Left ventricle myocardium inferior (tissue), 1 donor: ENCODE measurements at regions not wholly inside any gene's neighbourhood (a gene's known extent, or its start where the extent isn't known, plus 50 kb on each side); places are given as distances from the start of the nearest gene placed in this dataset.

Experiments
- DNase-seq: peaks from one replicate; pipeline ENCODE4 v3.0.0-alpha.2; 2020
- H3K27ac ChIP-seq: fragments of 200-600 bp; replicated peaks from 2 replicates; pipeline ENCODE4 v1.8.0; 2021
- H3K27me3 ChIP-seq: fragments of 200-600 bp; 2 replicates; pipeline ENCODE4 v1.8.0; 2021; ENCODE audit warnings: low read depth
- H3K36me3 ChIP-seq: fragments of 200-600 bp; 2 replicates; pipeline ENCODE4 v1.8.0; 2021
- H3K4me1 ChIP-seq: fragments of 200-600 bp; 2 replicates; pipeline ENCODE4 v1.8.0; 2021
- H3K4me3 ChIP-seq: fragments of 200-600 bp; 2 replicates; pipeline ENCODE4 v1.8.0; 2021; ENCODE audit warnings: mild to moderate bottlenecking, moderate library complexity
- H3K9me3 ChIP-seq: fragments of 200-600 bp; replicated peaks from 2 replicates; pipeline ENCODE4 v1.8.0; 2021
- intact Hi-C: fragments of 100-400 bp; cut with micrococcal nuclease; formaldehyde crosslinking; loops from one replicate; pipeline ENCODE4 v1.11.0; 2022
- TF ChIP-seq, protein P1 (sequence below): fragments of 200-600 bp; IDR thresholded peaks from 2 replicates; pipeline ENCODE4 v1.8.0; 2021; ENCODE audit warnings: antibody characterized with exemption, mild to moderate bottlenecking, borderline replicate concordance
- donor health status: DM: no; HTN: yes; CAD: no; lungs with severe emphysema.

DNA sequence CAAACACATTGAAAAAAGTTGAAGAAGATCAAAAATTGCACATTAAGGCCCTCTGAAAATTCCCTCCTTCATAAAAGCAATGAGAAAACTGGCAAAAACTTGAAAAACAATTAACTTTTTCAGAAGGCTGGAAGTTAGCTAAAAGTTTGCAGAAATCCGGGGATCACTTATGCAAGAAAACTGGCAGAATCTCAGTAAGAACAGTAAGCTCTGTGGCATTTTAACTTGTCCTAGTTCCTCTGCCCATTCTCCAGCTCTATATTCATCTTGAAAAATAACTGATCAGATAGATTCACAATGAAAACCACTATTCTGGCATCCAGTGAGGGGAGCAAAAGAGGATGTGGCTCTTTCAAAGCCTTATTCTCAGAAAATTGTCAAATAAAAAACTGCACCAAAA, 566.8 kb downstream of the NTRK3 start:
- Histone ChIP-seq H3K27me3 (no peaks in the 10 kb centered on the region), H3K9me3 (peaks cover 30% of the 10 kb centered on the region), H3K4me1 (no peaks in the 10 kb centered on the region), H3K36me3 (no peaks in the 10 kb centered on the region), H3K4me3 (no peak overlapping the region), H3K27ac (no peak overlapping the region)
- TF ChIP-seq, protein P1, sequence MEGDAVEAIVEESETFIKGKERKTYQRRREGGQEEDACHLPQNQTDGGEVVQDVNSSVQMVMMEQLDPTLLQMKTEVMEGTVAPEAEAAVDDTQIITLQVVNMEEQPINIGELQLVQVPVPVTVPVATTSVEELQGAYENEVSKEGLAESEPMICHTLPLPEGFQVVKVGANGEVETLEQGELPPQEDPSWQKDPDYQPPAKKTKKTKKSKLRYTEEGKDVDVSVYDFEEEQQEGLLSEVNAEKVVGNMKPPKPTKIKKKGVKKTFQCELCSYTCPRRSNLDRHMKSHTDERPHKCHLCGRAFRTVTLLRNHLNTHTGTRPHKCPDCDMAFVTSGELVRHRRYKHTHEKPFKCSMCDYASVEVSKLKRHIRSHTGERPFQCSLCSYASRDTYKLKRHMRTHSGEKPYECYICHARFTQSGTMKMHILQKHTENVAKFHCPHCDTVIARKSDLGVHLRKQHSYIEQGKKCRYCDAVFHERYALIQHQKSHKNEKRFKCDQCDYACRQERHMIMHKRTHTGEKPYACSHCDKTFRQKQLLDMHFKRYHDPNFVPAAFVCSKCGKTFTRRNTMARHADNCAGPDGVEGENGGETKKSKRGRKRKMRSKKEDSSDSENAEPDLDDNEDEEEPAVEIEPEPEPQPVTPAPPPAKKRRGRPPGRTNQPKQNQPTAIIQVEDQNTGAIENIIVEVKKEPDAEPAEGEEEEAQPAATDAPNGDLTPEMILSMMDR = no peak
- DNase-seq = no peak
- intact Hi-C loops = no loop called here

DNA sequence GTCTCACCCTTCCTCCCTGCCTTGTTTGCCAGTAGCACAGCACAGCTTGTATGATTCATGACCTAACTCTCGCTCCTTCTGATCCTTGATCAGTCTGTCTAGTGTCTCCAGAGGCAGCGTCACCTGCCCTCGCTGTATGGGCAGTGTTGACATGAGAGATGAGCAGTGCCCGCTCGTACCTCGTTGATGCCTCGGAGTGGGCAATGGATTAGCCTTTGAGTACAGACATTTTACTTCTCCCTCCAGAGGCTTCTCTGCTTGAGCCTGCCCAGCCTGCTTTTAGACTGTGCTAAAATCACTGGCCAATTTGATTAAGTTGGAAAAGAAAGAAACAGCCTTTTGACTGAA, 569.0 kb downstream of the NTRK3 start:
- Histone ChIP-seq H3K36me3 (no peaks in the 10 kb centered on the region), H3K27me3 (no peaks in the 10 kb centered on the region), H3K27ac (no peak overlapping the region), H3K9me3 (peaks cover 25% of the 10 kb centered on the region), H3K4me3 (no peak overlapping the region), H3K4me1 (no peaks in the 10 kb centered on the region)
- no peak for DNase-seq
- intact Hi-C loops = no loop called here
- TF ChIP-seq, protein P1 = no peak

DNA sequence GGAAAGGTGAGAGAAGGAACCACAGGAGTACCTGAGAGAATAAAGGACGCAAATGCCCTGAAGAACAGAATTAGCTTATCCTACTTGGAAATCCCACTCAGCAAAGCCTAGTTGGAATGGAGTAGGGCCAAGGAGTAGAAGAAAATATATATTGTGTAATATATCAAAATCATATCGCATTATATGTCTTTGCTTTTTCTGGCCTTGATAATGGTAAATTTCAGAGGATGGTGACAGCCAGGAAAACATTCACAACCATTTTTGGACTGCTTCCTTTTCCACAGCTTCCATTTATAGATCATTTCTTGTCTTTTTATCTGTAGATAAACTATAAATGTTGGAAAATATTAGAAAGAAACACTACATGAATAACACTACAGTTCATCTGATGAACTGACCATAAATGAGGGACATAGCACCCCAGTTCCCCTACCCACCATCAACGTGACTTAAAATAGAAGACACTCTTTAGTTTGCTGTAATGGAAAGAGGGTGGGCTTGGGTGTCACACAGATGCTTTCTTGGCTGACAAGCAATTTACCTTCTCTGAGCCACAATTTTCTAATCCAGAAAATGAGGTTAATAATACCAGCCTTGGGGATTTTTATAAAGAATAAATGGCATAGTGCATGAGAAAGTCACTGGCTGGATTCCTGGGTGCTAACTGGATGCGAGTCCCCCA, 569.6 kb downstream of the NTRK3 start:
- Histone ChIP-seq H3K4me3 (no peak overlapping the region), H3K9me3 (peaks cover 21% of the 10 kb centered on the region), H3K27ac (no peak overlapping the region), H3K36me3 (no peaks in the 10 kb centered on the region), H3K27me3 (no peaks in the 10 kb centered on the region), H3K4me1 (no peaks in the 10 kb centered on the region)
- intact Hi-C loops = no loop called here
- TF ChIP-seq, protein P1 = no peak
- no peak for DNase-seq

DNA sequence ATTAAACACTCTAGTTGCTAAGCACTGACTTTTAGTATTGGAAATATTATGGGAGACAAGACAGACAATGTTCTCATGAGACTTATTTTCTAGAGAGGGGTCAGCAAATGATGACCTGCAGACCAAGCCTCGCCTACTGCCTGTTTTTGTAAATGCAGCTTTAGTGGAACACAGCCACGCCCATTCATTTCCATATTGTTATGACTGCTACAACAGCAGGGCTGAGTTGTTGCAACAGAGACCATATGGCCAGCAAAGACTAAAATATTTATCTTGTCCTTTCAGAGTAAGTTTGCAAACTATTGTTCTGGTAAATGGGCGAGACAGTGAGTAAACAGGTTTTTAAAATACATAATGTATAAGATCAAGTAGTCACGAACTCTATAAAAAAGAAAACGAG, 570.2 kb downstream of the NTRK3 start:
- intact Hi-C loops = no loop called here
- H3K4me3 ChIP-seq = no peak overlapping the region
- no peak overlapping the region for H3K27ac ChIP-seq
- no peak for DNase-seq
- H3K9me3 ChIP-seq = peaks cover 15% of the 10 kb centered on the region
- TF ChIP-seq, protein P1 = no peak
- no peaks in the 10 kb centered on the region for H3K36me3 ChIP-seq
- no peaks in the 10 kb centered on the region for H3K27me3 ChIP-seq
- H3K4me1 ChIP-seq = no peaks in the 10 kb centered on the region

DNA sequence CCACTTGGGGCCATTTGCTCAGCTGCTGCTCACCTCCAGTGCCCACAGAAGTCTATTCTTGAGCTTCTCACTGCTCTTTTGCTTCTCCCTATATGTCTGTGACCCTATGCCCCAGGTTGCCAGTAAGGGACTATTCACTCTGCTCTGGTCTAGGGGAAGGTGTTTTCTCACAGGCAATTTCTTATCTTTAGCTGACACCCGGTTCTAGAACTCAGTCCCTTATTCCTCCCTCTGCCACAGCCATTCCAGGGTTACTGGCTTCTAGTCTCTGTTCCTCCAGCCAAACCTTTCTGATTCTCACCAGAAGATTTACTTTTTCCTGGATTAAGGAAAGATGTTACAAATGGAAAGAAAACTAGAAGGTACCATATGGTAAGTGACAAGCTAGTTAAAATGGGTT, 574.0 kb downstream of the NTRK3 start:
- Histone ChIP-seq H3K9me3 (peaks cover 7% of the 10 kb centered on the region), H3K27me3 (no peaks in the 10 kb centered on the region), H3K36me3 (no peaks in the 10 kb centered on the region), H3K4me1 (peaks cover 8% of the 10 kb centered on the region), H3K4me3 (no peak overlapping the region), H3K27ac (no peak overlapping the region)
- intact Hi-C loops = no loop called here
- no peak for DNase-seq
- TF ChIP-seq, protein P1 = no peak

DNA sequence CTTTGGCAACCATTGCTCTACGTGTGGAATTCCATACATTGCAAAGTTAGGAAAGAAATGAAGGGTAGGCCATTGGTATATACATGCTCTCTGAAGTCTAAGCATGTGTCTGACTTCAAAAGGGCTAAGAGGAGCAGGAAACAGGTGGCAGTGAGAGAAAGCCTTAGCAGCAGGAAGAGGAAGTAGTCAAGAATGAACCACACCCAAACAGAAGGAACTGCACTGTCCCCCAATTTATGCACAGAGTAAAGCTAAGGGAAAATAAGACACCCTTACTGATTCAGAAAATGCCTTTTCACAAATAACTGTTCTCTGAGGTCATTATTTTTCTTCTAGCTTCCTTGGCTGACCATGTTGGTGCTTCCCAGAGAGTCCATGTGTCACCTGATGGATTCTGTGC, 575.4 kb downstream of the NTRK3 start:
- no peak overlapping the region for H3K27ac ChIP-seq
- TF ChIP-seq, protein P1 = no peak
- no peaks in the 10 kb centered on the region for H3K27me3 ChIP-seq
- intact Hi-C loops = no loop called here
- H3K4me3 ChIP-seq = no peak overlapping the region
- H3K9me3 ChIP-seq = peaks cover 20% of the 10 kb centered on the region
- no peaks in the 10 kb centered on the region for H3K36me3 ChIP-seq
- DNase-seq = no peak
- H3K4me1 ChIP-seq = peaks cover 8% of the 10 kb centered on the region
